B cell (primary cell): ENCODE measurements at regions not wholly inside any gene's neighbourhood (a gene's known extent, or its start where the extent isn't known, plus 50 kb on each side); places are given as distances from the start of the nearest gene placed in this dataset.

ENCODE experiments used
- ATAC-seq: fragments of 200-7000 bp; cut with Tn5 transposase; one replicate; pipeline ENCODE4 v1.10.0; 2021; ENCODE audit warnings: low read depth, mild to moderate bottlenecking, moderate number of reproducible peaks, moderate library complexity
- CTCF ChIA-PET: fragments of 350-600 bp; sonication (Branson Sonifier 250); formaldehyde crosslinking; loops from one replicate; lab custom pipeline; 2021; ENCODE audit warnings: antibody characterized with exemption, inconsistent platforms; lab: Charles Lee
- POLR2A ChIA-PET: fragments of 350-600 bp; sonication (Branson Sonifier 250); formaldehyde crosslinking; loops from one replicate; lab custom pipeline; 2021; ENCODE audit warnings: antibody characterized with exemption; lab: Charles Lee
- DNase-seq: peaks from one replicate; pipeline ENCODE4 v3.0.0; 2013
- H2AFZ ChIP-seq: 2 replicates; pipeline ENCODE4 v1.6.1; 2012; ENCODE audit warnings: mild to moderate bottlenecking, low read depth, low read length; ENCODE audit not compliant: insufficient read depth, poor library complexity, severe bottlenecking
- H3K27ac ChIP-seq, 2 donors: 1 replicate in 1 of 2; 2 replicates in 1 of 2; pipeline ENCODE4 v1.5.1; 2012 to 2013; ENCODE audit warnings: low read length in 2 of 2, mild to moderate bottlenecking in 2 of 2, moderate library complexity in 1 of 2
- H3K27me3 ChIP-seq, 4 experiments: fragments of 200-600 bp in 1 of 4; sonication (generic) in 1 of 4; replicated peaks in 1 of 4; 1 replicate in 2 of 4; 2 replicates in 2 of 4; pipeline versions ENCODE4 v1.6.1 to v1.7.0; 2013 to 2016; ENCODE audit warnings: low read length in 3 of 4, mild to moderate bottlenecking in 2 of 4, mixed read lengths in 1 of 4, moderate library complexity in 1 of 4; ENCODE audit not compliant: insufficient read depth in 4 of 4, control insufficient read depth in 3 of 4; ENCODE audit errors: control extremely low read depth in 1 of 4
- H3K36me3 ChIP-seq, 2 experiments: replicated peaks in 1 of 2; 1 replicate in 1 of 2; 2 replicates in 1 of 2; pipeline versions ENCODE4 v1.6.1 to v1.7.1; 2013; ENCODE audit warnings: low read length in 1 of 2; ENCODE audit not compliant: insufficient read depth in 2 of 2, control insufficient read depth in 1 of 2; ENCODE audit errors: control extremely low read depth in 1 of 2, extremely low read depth in 1 of 2
- H3K4me1 ChIP-seq, 2 donors: fragments of 200-600 bp in 1 of 2; sonication (generic) in 1 of 2; 1 replicate in 1 of 2; 2 replicates in 1 of 2; pipeline versions ENCODE4 v1.5.1 to v1.6.1; 2013 to 2017; ENCODE audit warnings: low read length in 2 of 2; ENCODE audit not compliant: control insufficient read depth in 2 of 2, insufficient read depth in 2 of 2
- H3K4me2 ChIP-seq: replicated peaks from 2 replicates; pipeline ENCODE3; 2012; ENCODE audit warnings: mild to moderate bottlenecking, low read depth, low read length; ENCODE audit not compliant: poor library complexity, severe bottlenecking
- H3K4me3 ChIP-seq, 5 experiments: fragments of 200-600 bp in 1 of 5; sonication (generic) in 1 of 5; 1 replicate in 3 of 5; 2 replicates in 2 of 5; pipeline versions ENCODE4 v1.5.1 to v1.7.0; 2011 to 2016; ENCODE audit warnings: low read length in 4 of 5, mild to moderate bottlenecking in 4 of 5, low read depth in 2 of 5, control low read depth in 1 of 5, moderate library complexity in 1 of 5; ENCODE audit not compliant: insufficient read depth in 1 of 5; ENCODE audit errors: control extremely low read depth in 1 of 5, extremely low read depth in 1 of 5
- H3K79me2 ChIP-seq: fragments of 200-600 bp; sonication (generic); one replicate; pipeline ENCODE4 v1.6.0; 2016; ENCODE audit warnings: low read length; ENCODE audit not compliant: control insufficient read depth, insufficient read depth
- H3K9ac ChIP-seq: fragments of 200-600 bp; sonication (generic); 2 replicates; pipeline ENCODE4 v1.6.1; 2017; ENCODE audit warnings: mild to moderate bottlenecking, low read length, moderate library complexity
- H3K9me3 ChIP-seq, 3 donors: one replicate each; pipeline versions ENCODE4 v1.6.1 to v1.7.1; 2013; ENCODE audit warnings: low read length in 2 of 3; ENCODE audit not compliant: control insufficient read depth in 2 of 3, insufficient read depth in 1 of 3; ENCODE audit errors: control extremely low read depth in 1 of 3
- H4K20me1 ChIP-seq: 2 replicates; pipeline ENCODE4 v1.6.0; 2012; ENCODE audit warnings: mild to moderate bottlenecking, low read length; ENCODE audit not compliant: insufficient read depth, control insufficient read depth, poor library complexity, severe bottlenecking
- H3K27ac Mint-ChIP-seq: one replicate; pipeline ENCODE4 v1.8.0; 2021; ENCODE audit warnings: mixed read lengths
- H3K27me3 Mint-ChIP-seq: one replicate; pipeline ENCODE4 v1.8.0; 2021; ENCODE audit warnings: mixed read lengths
- H3K4me1 Mint-ChIP-seq: one replicate; pipeline ENCODE4 v1.8.0; 2021; ENCODE audit warnings: mixed read lengths
- H3K4me3 Mint-ChIP-seq: one replicate; pipeline ENCODE4 v1.8.0; 2021; ENCODE audit warnings: mixed read lengths
- H3K9me3 Mint-ChIP-seq: one replicate; pipeline ENCODE4 v1.8.0; 2022; ENCODE audit warnings: mixed read lengths; ENCODE audit not compliant: insufficient read depth
- CTCF ChIP-seq: fragments of 200-600 bp; IDR thresholded peaks from one replicate; pipeline ENCODE4 v1.8.0; 2022; ENCODE audit warnings: antibody characterized with exemption, mild to moderate bottlenecking
- EZH2 ChIP-seq: IDR thresholded peaks from 2 replicates; pipeline ENCODE4 v1.6.1; 2012; ENCODE audit warnings: borderline replicate concordance, low read depth, mild to moderate bottlenecking, moderate library complexity, low read length; ENCODE audit not compliant: insufficient read depth, poor library complexity, severe bottlenecking
- WGBS: methylation state at CpG from one replicate; pipeline ENCODE4 v1.1.5; 2013; ENCODE audit warnings: missing lambda C conversion rate; ENCODE audit not compliant: insufficient coverage; 5-methylcytosine and 5-hydroxymethylcytosine counted together
- intact Hi-C: fragments of 100-400 bp; cut with micrococcal nuclease; formaldehyde crosslinking; loops from one replicate; pipeline ENCODE4 v1.10.0; 2022

- ChIA-PET POLR2A (no interaction called here), CTCF (no interaction called here)
- H3K27ac ChIP-seq, result no peak overlapping the region
- H3K4me3 ChIP-seq, result no peak overlapping the region
- no peak overlapping the region for H3K9ac ChIP-seq
- no peak for DNase-seq
- H2AFZ ChIP-seq, result no peak overlapping the region
- Mint-ChIP-seq H3K9me3 (no peaks in the 10 kb centered on the region), H3K4me1 (no peaks in the 10 kb centered on the region), H3K27ac (no peak overlapping the region), H3K4me3 (no peak overlapping the region), H3K27me3 (peaks cover 19% of the 10 kb centered on the region)
- H3K4me1 ChIP-seq, result no peaks in the 10 kb centered on the region
- no peaks in the 10 kb centered on the region for H3K36me3 ChIP-seq
- TF ChIP-seq EZH2, result no peak
- TF ChIP-seq CTCF, result no peak
- H4K20me1 ChIP-seq, result no peaks in the 10 kb centered on the region
- no CpG with 5 or more reads among the region's 4 CpGs for WGBS
- intact Hi-C loops, result no loop called here
- H3K4me2 ChIP-seq, result no peak overlapping the region
- H3K9me3 ChIP-seq, result peaks cover 0 to 15% (median 1%) of the 10 kb centered on the region in 3 donors
- no peak for ATAC-seq
- no peaks in the 10 kb centered on the region for H3K27me3 ChIP-seq
- no peaks in the 10 kb centered on the region for H3K79me2 ChIP-seq
These were observed 207.4 kb upstream of the WSB1 start for GRCh38 chr17:27086526-27086925.

GRCh38 chr17:27087935-27088766 is 205.8 kb upstream of the WSB1 start:
- no peak overlapping the region for H3K4me3 Mint-ChIP-seq
- no peaks in the 10 kb centered on the region for H3K4me1 ChIP-seq
- H4K20me1 ChIP-seq, result no peaks in the 10 kb centered on the region
- H3K9me3 Mint-ChIP-seq, result no peaks in the 10 kb centered on the region
- no peaks in the 10 kb centered on the region for H3K27me3 ChIP-seq
- peaks cover 0 to 15% (median 1%) of the 10 kb centered on the region in 3 donors for H3K9me3 ChIP-seq
- no peak overlapping the region for H3K27ac ChIP-seq
- no peak overlapping the region for H3K27ac Mint-ChIP-seq
- ChIA-PET CTCF (no interaction called here), POLR2A (no interaction called here)
- 80% methylated on average over 5 of the region's 5 CpGs for WGBS
- no peak overlapping the region for H3K9ac ChIP-seq
- intact Hi-C loops, result no loop called here
- no peak for TF ChIP-seq CTCF
- no peak for TF ChIP-seq EZH2
- peaks cover 23% of the 10 kb centered on the region for H3K27me3 Mint-ChIP-seq
- H3K4me1 Mint-ChIP-seq, result no peaks in the 10 kb centered on the region
- H3K36me3 ChIP-seq, result no peaks in the 10 kb centered on the region
- no peak overlapping the region for H2AFZ ChIP-seq
- no peak overlapping the region for H3K4me2 ChIP-seq
- DNase-seq (no peak), ATAC-seq (no peak)
- H3K4me3 ChIP-seq, result no peak overlapping the region
- H3K79me2 ChIP-seq, result no peaks in the 10 kb centered on the region
